ENCODE measurements at regions not wholly inside any gene's neighbourhood (a gene's known extent, or its start where the extent isn't known, plus 50 kb on each side); places are given as distances from the start of the nearest gene placed in this dataset.

DNA sequence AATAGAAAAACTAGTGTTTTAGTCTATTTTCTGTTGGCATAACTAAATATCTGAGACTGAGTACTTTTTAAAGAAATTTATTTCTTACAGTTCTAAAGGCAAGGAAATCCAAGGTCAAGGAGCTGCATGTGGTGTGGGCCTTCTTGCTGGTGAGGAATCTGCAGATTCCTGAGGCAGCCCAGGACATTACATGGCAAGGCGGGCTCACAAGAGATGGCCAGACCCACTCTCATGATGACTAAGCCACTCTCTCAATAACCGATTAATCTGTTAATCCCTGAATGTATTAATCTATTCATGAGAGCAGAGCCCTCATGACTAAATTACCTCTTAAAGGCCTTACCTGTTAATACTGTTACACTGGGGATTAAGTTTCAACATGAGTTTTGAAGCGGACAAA lies 340.8 kb downstream of the GRXCR1 start:
- Histone ChIP-seq H3K4me3 (no peak overlapping the region), H3K27ac (ENCODE audit: control insufficient read depth, insufficient read depth) (no peak overlapping the region), H3K27me3 (replicated peaks in 1 of 2; ENCODE audit: control insufficient read depth in 2 of 2, insufficient read depth in 2 of 2, low read length in 1 of 2) (no peaks in the 10 kb centered on the region), H3K4me1 (ENCODE audit: control insufficient read depth, insufficient read depth, low read length) (no peaks in the 10 kb centered on the region), H4K20me1 (ENCODE audit: control insufficient read depth, insufficient read depth) (no peaks in the 10 kb centered on the region), H3K9me3 (replicated peaks; ENCODE audit: control insufficient read depth, insufficient read depth, low read length) (no peaks in the 10 kb centered on the region), H2AFZ (ENCODE audit: control insufficient read depth, low read depth, low read length) (no peak overlapping the region), H3K4me2 (ENCODE audit: control insufficient read depth, insufficient read depth) (no peak overlapping the region), H3K79me2 (ENCODE audit: control insufficient read depth, insufficient read depth, low read length) (no peaks in the 10 kb centered on the region), H3K9ac (ENCODE audit: control insufficient read depth, insufficient read depth, low read length) (no peak overlapping the region), H3K36me3 (ENCODE audit: control insufficient read depth in 2 of 2, insufficient read depth in 2 of 2, low read length in 1 of 2) (no peaks in the 10 kb centered on the region)
- POLR2A ChIA-PET: no interaction called here
- in situ Hi-C loops (cut with MboI) (no loop called here), intact Hi-C loops (cut with micrococcal nuclease; ENCODE audit: unreplicated experiment) (no loop called here)
- 50% methylated on average over 3 of the region's 3 CpGs for WGBS (ENCODE audit: insufficient coverage, insufficient replicate concordance, low lambda C conversion rate, missing lambda C conversion rate)
- DNase-seq (ENCODE audit: low read depth, low spot score) (no peak), FAIRE-seq (no peak), ATAC-seq (no peak)
- BruUV-seq (replicated peaks): no TSS peak
- CTCF ChIA-PET: no interaction called here
- no peak for TF ChIP-seq SMC3 (IDR thresholded peaks at IDR 0.05; ENCODE audit: borderline replicate concordance, low read length)
- no peak for TF ChIP-seq MXI1 (IDR thresholded peaks at IDR 0.05; ENCODE audit: low read depth, low read length)
- TF ChIP-seq WRNIP1 (IDR thresholded peaks at IDR 0.05; ENCODE audit: borderline replicate concordance, low read depth, low read length): no peak
- TF ChIP-seq EZH2 (IDR thresholded peaks at IDR 0.05; ENCODE audit: borderline replicate concordance, control insufficient read depth, low read depth, low read length): no peak
- TF ChIP-seq, protein P1, sequence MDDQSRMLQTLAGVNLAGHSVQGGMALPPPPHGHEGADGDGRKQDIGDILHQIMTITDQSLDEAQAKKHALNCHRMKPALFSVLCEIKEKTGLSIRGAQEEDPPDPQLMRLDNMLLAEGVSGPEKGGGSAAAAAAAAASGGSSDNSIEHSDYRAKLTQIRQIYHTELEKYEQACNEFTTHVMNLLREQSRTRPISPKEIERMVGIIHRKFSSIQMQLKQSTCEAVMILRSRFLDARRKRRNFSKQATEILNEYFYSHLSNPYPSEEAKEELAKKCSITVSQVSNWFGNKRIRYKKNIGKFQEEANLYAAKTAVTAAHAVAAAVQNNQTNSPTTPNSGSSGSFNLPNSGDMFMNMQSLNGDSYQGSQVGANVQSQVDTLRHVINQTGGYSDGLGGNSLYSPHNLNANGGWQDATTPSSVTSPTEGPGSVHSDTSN (IDR thresholded peaks at IDR 0.05; ENCODE audit: insufficient replicate concordance, low read depth, low read length): no peak
- TF ChIP-seq POLR2AphosphoS2 (IDR thresholded peaks at IDR 0.05; ENCODE audit: low read depth, low read length): no peak
- TF ChIP-seq TCF7 (IDR thresholded peaks at IDR 0.05; ENCODE audit: borderline replicate concordance): no peak
- no peak for TF ChIP-seq IKZF1 (conservative IDR thresholded peaks at IDR 0.05)
- no peak for TF ChIP-seq POU2F2 (IDR thresholded peaks at IDR 0.05; ENCODE audit: borderline replicate concordance, low read depth, low read length)
- TF ChIP-seq SREBF1 (IDR thresholded peaks at IDR 0.05; ENCODE audit: low read length): no peak
- TF ChIP-seq, protein P2, sequence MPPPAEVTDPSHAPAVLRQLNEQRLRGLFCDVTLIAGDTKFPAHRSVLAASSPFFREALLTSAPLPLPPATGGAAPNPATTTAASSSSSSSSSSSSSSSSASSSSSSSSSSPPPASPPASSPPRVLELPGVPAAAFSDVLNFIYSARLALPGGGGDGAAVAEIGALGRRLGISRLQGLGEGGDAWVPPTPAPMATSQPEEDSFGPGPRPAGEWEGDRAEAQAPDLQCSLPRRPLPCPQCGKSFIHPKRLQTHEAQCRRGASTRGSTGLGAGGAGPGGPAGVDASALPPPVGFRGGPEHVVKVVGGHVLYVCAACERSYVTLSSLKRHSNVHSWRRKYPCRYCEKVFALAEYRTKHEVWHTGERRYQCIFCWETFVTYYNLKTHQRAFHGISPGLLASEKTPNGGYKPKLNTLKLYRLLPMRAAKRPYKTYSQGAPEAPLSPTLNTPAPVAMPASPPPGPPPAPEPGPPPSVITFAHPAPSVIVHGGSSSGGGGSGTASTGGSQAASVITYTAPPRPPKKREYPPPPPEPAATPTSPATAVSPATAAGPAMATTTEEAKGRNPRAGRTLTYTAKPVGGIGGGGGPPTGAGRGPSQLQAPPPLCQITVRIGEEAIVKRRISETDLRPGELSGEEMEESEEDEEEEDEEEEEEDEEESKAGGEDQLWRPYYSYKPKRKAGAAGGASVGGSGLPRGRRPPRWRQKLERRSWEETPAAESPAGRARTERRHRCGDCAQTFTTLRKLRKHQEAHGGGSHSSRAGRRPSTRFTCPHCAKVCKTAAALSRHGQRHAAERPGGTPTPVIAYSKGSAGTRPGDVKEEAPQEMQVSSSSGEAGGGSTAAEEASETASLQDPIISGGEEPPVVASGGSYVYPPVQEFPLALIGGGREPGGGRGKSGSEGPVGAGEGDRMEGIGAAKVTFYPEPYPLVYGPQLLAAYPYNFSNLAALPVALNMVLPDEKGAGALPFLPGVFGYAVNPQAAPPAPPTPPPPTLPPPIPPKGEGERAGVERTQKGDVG (CRISPR knock-in tag; IDR thresholded peaks at IDR 0.05): no peak
- no peak for TF ChIP-seq TCF12 (IDR thresholded peaks at IDR 0.05; ENCODE audit: low read depth, low read length)
- TF ChIP-seq, protein P3, sequence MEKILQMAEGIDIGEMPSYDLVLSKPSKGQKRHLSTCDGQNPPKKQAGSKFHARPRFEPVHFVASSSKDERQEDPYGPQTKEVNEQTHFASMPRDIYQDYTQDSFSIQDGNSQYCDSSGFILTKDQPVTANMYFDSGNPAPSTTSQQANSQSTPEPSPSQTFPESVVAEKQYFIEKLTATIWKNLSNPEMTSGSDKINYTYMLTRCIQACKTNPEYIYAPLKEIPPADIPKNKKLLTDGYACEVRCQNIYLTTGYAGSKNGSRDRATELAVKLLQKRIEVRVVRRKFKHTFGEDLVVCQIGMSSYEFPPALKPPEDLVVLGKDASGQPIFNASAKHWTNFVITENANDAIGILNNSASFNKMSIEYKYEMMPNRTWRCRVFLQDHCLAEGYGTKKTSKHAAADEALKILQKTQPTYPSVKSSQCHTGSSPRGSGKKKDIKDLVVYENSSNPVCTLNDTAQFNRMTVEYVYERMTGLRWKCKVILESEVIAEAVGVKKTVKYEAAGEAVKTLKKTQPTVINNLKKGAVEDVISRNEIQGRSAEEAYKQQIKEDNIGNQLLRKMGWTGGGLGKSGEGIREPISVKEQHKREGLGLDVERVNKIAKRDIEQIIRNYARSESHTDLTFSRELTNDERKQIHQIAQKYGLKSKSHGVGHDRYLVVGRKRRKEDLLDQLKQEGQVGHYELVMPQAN (conservative IDR thresholded peaks at IDR 0.05): no peak
- TF ChIP-seq YBX1 (IDR thresholded peaks at IDR 0.05): no peak
- TF ChIP-seq MTA3 (IDR thresholded peaks at IDR 0.05; ENCODE audit: borderline replicate concordance, low read length): no peak
- SMC1A ChIA-PET (ENCODE audit: uncharacterized antibody, unreplicated experiment): no interaction called here
- RAD21 ChIA-PET (ENCODE audit: unreplicated experiment): no interaction called here

Data from GM12878 (cell line).